ENCODE measurements at regions not wholly inside any gene's neighbourhood (a gene's known extent, or its start where the extent isn't known, plus 50 kb on each side); places are given as distances from the start of the nearest gene placed in this dataset.

DNA sequence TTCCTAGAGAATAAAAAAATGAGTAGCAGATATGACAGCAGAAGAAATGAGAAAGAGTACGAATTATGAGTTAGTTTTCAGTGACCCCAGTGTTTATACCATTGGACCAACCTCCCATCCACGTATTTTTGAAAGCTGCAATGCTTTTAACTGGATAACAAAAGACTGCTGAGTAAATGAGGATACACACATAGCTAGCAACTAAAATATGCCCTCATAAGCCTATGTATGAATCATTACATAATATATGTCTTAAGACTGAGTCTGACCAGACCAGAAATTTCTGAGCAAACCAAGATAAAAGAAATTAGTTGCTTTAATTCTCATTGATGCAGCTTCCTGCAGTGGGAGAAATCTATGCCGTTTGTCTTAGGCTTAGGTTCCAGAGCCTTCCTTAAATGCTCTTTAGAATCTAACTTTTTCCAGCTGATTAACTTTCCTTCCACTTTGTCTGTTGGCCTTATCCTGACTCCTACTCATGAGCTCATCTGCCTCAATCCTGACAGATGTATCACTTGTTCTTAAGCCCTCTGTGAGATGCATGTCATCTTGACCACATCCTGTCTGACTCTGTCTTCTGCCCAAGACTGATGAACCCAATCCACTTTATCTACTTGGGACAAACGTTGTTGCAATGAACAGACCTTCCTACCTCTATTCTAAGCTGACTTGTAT, 301.4 kb upstream of the AADAT start:
- DNase-seq (ENCODE audit: low read depth in 1 of 2, low spot score in 2 of 2) (no peak), FAIRE-seq (no peak)
- ChIA-PET CTCF (ENCODE audit: partially characterized antibody) (interaction anchor here (0.9 to 1.4 kb wide), 5 partner anchors 9 to 131 kb away, joined by 3 to 4 read pairs (median 3); no protein-coding TSS in a partner anchor), POLR2A (ENCODE audit: partially characterized antibody) (no interaction called here)
- no peak overlapping the region for H4K91ac ChIP-seq (replicated peaks; ENCODE audit: insufficient read length, low read length)
- H3K14ac ChIP-seq (ENCODE audit: insufficient read length) = no peak overlapping the region
- H3K56ac ChIP-seq (replicated peaks; ENCODE audit: insufficient read length, low read depth, low read length) = no peak overlapping the region
- H3K9ac ChIP-seq (replicated peaks in 1 of 4; ENCODE audit: extremely low read depth in 1 of 4, low read depth in 3 of 4, low read length in 3 of 4) = no peak overlapping the region
- H3K4ac ChIP-seq (replicated peaks; ENCODE audit: insufficient read length, low read depth, low read length) = no peak overlapping the region
- H3K79me2 ChIP-seq (ENCODE audit: control insufficient read depth in 1 of 2, insufficient read depth in 2 of 2, low read length in 2 of 2) = no peaks in the 10 kb centered on the region
- no peaks in the 10 kb centered on the region for H3K36me3 ChIP-seq (ENCODE audit: control insufficient read depth in 2 of 4, insufficient read depth in 4 of 4, low read length in 3 of 4)
- H3K23ac ChIP-seq (ENCODE audit: insufficient read length) = no peak overlapping the region
- H3K4me2 ChIP-seq (ENCODE audit: insufficient read depth in 1 of 2, low read depth in 2 of 2, low read length in 2 of 2) = no peak overlapping the region
- no peak overlapping the region for H4K8ac ChIP-seq (ENCODE audit: extremely low read depth, insufficient read depth, low read length)
- no peak overlapping the region; the same call in 1 of the 2 replicates for H2AFZ ChIP-seq (ENCODE audit: low read length)
- no peaks in the 10 kb centered on the region for H3K23me2 ChIP-seq (ENCODE audit: low read depth, low read length)
- no peak overlapping the region for H3K18ac ChIP-seq (ENCODE audit: extremely low read depth, low read length)
- H3K27me3 ChIP-seq (replicated peaks in 1 of 4; ENCODE audit: control insufficient read depth in 3 of 4, extremely low read depth in 1 of 4, insufficient read depth in 3 of 4, low read length in 3 of 4) = no peaks in the 10 kb centered on the region
- no peaks in the 10 kb centered on the region for H3K79me1 ChIP-seq (ENCODE audit: low read depth, low read length)
- H2BK15ac ChIP-seq (ENCODE audit: low read length) = no peak overlapping the region
- H3K4me3 ChIP-seq (ENCODE audit: extremely low read depth in 1 of 4, insufficient read depth in 2 of 4, low read depth in 3 of 4, low read length in 4 of 4) = no peak overlapping the region
- no peaks in the 10 kb centered on the region for H3K9me3 ChIP-seq (ENCODE audit: insufficient read depth in 2 of 2, low read depth in 1 of 2, low read length in 1 of 2)
- no peak overlapping the region for H3K27ac ChIP-seq (ENCODE audit: low read depth, low read length)
- H4K5ac ChIP-seq (ENCODE audit: insufficient read length, low read depth, low read length) = no peak overlapping the region
- no peak overlapping the region for H2BK5ac ChIP-seq (ENCODE audit: low read depth, low read length)
- 92% methylated on average over 4 of the region's 4 CpGs; no CpG with 5 or more reads in 1 of the 2 experiments for WGBS, 2 experiments (ENCODE audit: extremely low coverage in 1 of 2, insufficient coverage in 1 of 2, insufficient read length in 1 of 2, insufficient replicate concordance in 2 of 2, low coverage in 1 of 2, low lambda C conversion rate in 2 of 2, missing lambda C conversion rate in 1 of 2)
- no peaks in the 10 kb centered on the region for H4K20me1 ChIP-seq (replicated peaks in 1 of 2; ENCODE audit: control insufficient read depth in 1 of 2, insufficient read depth in 2 of 2, low read length in 2 of 2)
- H2BK20ac ChIP-seq (ENCODE audit: low read length) = no peak overlapping the region
- H3K4me1 ChIP-seq (replicated peaks in 1 of 4; ENCODE audit: control insufficient read depth in 3 of 4, insufficient read depth in 4 of 4, low read length in 3 of 4) = no peaks in the 10 kb centered on the region
- H2BK120ac ChIP-seq (replicated peaks; ENCODE audit: low read depth, low read length) = no peak overlapping the region
- no peak overlapping the region for H2AK5ac ChIP-seq (ENCODE audit: low read depth, low read length)
- no peak overlapping the region for H2BK12ac ChIP-seq (ENCODE audit: low read depth, low read length)
- TF ChIP-seq TCF12 (IDR thresholded peaks at IDR 0.05; ENCODE audit: low read depth, low read length) (no peak), MAFK (IDR thresholded peaks at IDR 0.05; ENCODE audit: low read depth, low read length) (no peak), ZNF274 (IDR thresholded peaks at IDR 0.05; ENCODE audit: borderline replicate concordance, extremely low read depth, low read length) (no peak), CREB1 (IDR thresholded peaks at IDR 0.05) (no peak), SP1 (IDR thresholded peaks at IDR 0.05; ENCODE audit: low read depth, low read length) (no peak), SUZ12 (IDR thresholded peaks at IDR 0.05; ENCODE audit: low read length) (no peak), CBX5 (IDR thresholded peaks at IDR 0.05; ENCODE audit: low read depth, low read length) (no peak), TAF1 (IDR thresholded peaks at IDR 0.05; ENCODE audit: low read depth, low read length) (no peak), EZH2 (IDR thresholded peaks at IDR 0.05; ENCODE audit: low read depth, low read length, severe bottlenecking) (no peak)
- TF ChIP-seq, protein P1, sequence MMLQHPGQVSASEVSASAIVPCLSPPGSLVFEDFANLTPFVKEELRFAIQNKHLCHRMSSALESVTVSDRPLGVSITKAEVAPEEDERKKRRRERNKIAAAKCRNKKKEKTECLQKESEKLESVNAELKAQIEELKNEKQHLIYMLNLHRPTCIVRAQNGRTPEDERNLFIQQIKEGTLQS (IDR thresholded peaks at IDR 0.05; ENCODE audit: insufficient read depth, low read depth, low read length) = no peak
- TF ChIP-seq, protein P2, sequence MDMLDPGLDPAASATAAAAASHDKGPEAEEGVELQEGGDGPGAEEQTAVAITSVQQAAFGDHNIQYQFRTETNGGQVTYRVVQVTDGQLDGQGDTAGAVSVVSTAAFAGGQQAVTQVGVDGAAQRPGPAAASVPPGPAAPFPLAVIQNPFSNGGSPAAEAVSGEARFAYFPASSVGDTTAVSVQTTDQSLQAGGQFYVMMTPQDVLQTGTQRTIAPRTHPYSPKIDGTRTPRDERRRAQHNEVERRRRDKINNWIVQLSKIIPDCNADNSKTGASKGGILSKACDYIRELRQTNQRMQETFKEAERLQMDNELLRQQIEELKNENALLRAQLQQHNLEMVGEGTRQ (IDR thresholded peaks at IDR 0.05; ENCODE audit: low read length) = no peak
